Neural cell (in vitro differentiated cells): ENCODE measurements at regions not wholly inside any gene's neighbourhood (a gene's known extent, or its start where the extent isn't known, plus 50 kb on each side); places are given as distances from the start of the nearest gene placed in this dataset.

Source experiments
- H2AFZ ChIP-seq: fragments of 200-600, 300-800 bp; sonication (generic), shearing (Covaris generic); 2 replicates; pipeline ENCODE4 v1.6.0; 2014; ENCODE audit warnings: low read depth, mild to moderate bottlenecking, antibody characterized with exemption, low read length, moderate library complexity
- H3F3A ChIP-seq: fragments of 200-600 bp; shearing (Covaris generic); 2 replicates; pipeline ENCODE4 v1.6.1; 2016; ENCODE audit warnings: mild to moderate bottlenecking, moderate library complexity, mixed read lengths, antibody characterized with exemption, low read length; ENCODE audit not compliant: insufficient read depth, poor library complexity, severe bottlenecking
- H3K27ac ChIP-seq: fragments of 200-600, 300-800 bp; sonication (generic), shearing (Covaris generic); 2 replicates; pipeline ENCODE4 v1.5.1; 2014; ENCODE audit warnings: mild to moderate bottlenecking, low read length, moderate library complexity
- H3K27me3 ChIP-seq: fragments of 300-800, 200-600 bp; sonication (generic), shearing (Covaris generic); 2 replicates; pipeline ENCODE4 v1.6.0; 2014; ENCODE audit warnings: mild to moderate bottlenecking, low read depth, low read length, moderate library complexity; ENCODE audit not compliant: insufficient read depth
- H3K36me3 ChIP-seq: fragments of 300-800, 200-600 bp; sonication (generic), shearing (Covaris generic); 2 replicates; pipeline ENCODE4 v1.5.1; 2014; ENCODE audit warnings: mild to moderate bottlenecking, antibody characterized with exemption, low read length, moderate library complexity; ENCODE audit not compliant: insufficient read depth
- H3K4me2 ChIP-seq: fragments of 300-800, 200-600 bp; sonication (generic), shearing (Covaris generic); 2 replicates; pipeline ENCODE4 v1.6.0; 2014; ENCODE audit warnings: mild to moderate bottlenecking, low read length
- H3K4me3 ChIP-seq: fragments of 300-800, 200-600 bp; sonication (generic), shearing (Covaris generic); 2 replicates; pipeline ENCODE4 v1.5.1; 2014; ENCODE audit warnings: mild to moderate bottlenecking, low read length, moderate library complexity
- H3K79me2 ChIP-seq: fragments of 200-600 bp; shearing (Covaris generic); replicated peaks from 2 replicates; pipeline ENCODE4 v1.6.0; 2014; ENCODE audit warnings: mild to moderate bottlenecking, low read length, moderate library complexity; ENCODE audit not compliant: insufficient read depth
- H3K9ac ChIP-seq: fragments of 300-800, 200-600 bp; sonication (generic), shearing (Covaris generic); 2 replicates; pipeline ENCODE4 v1.6.1; 2016; ENCODE audit warnings: mild to moderate bottlenecking, low read length, mixed read lengths
- H3K9me2 ChIP-seq: fragments of 200-600 bp; shearing (Covaris generic); 2 replicates; pipeline ENCODE4 v1.6.1; 2016; ENCODE audit warnings: mild to moderate bottlenecking, low read length, mixed read lengths; ENCODE audit not compliant: insufficient read depth
- H3K9me3 ChIP-seq: fragments of 200-600, 300-800 bp; sonication (generic), shearing (Covaris generic); 2 replicates; pipeline ENCODE4 v1.6.1; 2016; ENCODE audit warnings: mild to moderate bottlenecking, mixed run types, low read length, moderate library complexity, mixed read lengths
- H4K20me1 ChIP-seq: fragments of 200-600 bp; shearing (Covaris generic); 2 replicates; pipeline ENCODE4 v1.6.1; 2016; ENCODE audit warnings: mild to moderate bottlenecking, mixed run types; ENCODE audit not compliant: insufficient read depth
- EP300 ChIP-seq: fragments of 450-650 bp; conservative IDR thresholded peaks from 2 replicates; pipeline ENCODE4 v1.6.1; 2014; ENCODE audit warnings: antibody characterized with exemption, mild to moderate bottlenecking, moderate library complexity; ENCODE audit not compliant: poor library complexity, severe bottlenecking
- EZH2 ChIP-seq: fragments of 200-600, 300-800 bp; shearing (Covaris generic), sonication (generic); IDR thresholded peaks from 2 replicates; pipeline ENCODE4 v1.6.1; 2014; ENCODE audit warnings: antibody characterized with exemption, low read length, borderline replicate concordance, mild to moderate bottlenecking; ENCODE audit not compliant: insufficient read depth, poor library complexity, severe bottlenecking
- MXI1 ChIP-seq: fragments of 450-650 bp; conservative IDR thresholded peaks from 2 replicates; pipeline ENCODE4 v1.6.1; 2014; ENCODE audit warnings: antibody characterized with exemption, mild to moderate bottlenecking; ENCODE audit not compliant: poor library complexity, severe bottlenecking
- POLR2AphosphoS5 ChIP-seq: IDR thresholded peaks from 2 replicates; pipeline ENCODE4 v1.6.1; 2012
- RAD21 ChIP-seq: fragments of 450-650 bp; conservative IDR thresholded peaks from 2 replicates; pipeline ENCODE4 v1.6.1; 2014; ENCODE audit warnings: antibody characterized with exemption, mild to moderate bottlenecking, moderate library complexity
- SMC3 ChIP-seq: fragments of 450-650 bp; conservative IDR thresholded peaks from 2 replicates; pipeline ENCODE4 v1.6.1; 2014; ENCODE audit warnings: antibody characterized with exemption, mild to moderate bottlenecking, moderate library complexity; ENCODE audit not compliant: poor library complexity
- TAF1 ChIP-seq: IDR thresholded peaks from 2 replicates; pipeline ENCODE4 v1.6.1; 2012; ENCODE audit warnings: low read depth
- TF ChIP-seq, protein P1 (sequence below): fragments of 450-650 bp; IDR thresholded peaks from 2 replicates; pipeline ENCODE4 v1.5.1; 2014; ENCODE audit warnings: antibody characterized with exemption, mild to moderate bottlenecking, moderate library complexity; ENCODE audit not compliant: poor library complexity, severe bottlenecking
- TF ChIP-seq, protein P2 (sequence below): IDR thresholded peaks from 2 replicates; pipeline ENCODE4 v1.6.1; 2012; ENCODE audit warnings: borderline replicate concordance

DNA sequence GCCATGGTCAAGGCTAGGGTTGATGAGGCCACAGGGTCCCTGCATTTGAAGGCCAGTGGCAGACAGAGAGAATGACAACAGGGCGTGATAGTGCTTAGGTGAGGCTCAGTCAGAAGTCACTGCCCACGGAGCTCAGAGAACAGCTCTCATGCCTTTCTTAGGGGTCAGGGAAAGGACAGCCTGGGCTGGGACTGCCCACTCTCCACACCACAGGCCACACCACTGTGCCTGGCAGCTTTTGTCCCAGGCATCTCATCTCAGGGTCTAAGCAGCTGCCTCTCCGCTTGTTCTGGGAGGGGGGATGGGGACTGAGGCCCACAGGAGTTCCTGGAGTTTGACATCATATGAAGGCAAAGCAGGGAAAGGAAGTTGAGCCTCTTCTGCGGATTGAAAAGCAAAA, 150.2 kb upstream of the B3GAT1 start:
- H3F3A ChIP-seq, result no peaks in the 10 kb centered on the region
- H3K27me3 ChIP-seq, result no peaks in the 10 kb centered on the region
- no peaks in the 10 kb centered on the region for H3K79me2 ChIP-seq
- no peak overlapping the region for H3K4me3 ChIP-seq
- H3K9me2 ChIP-seq, result no peaks in the 10 kb centered on the region
- no peak overlapping the region for H3K27ac ChIP-seq
- no peak overlapping the region for H3K4me2 ChIP-seq
- no peaks in the 10 kb centered on the region for H3K9me3 ChIP-seq
- H4K20me1 ChIP-seq, result no peaks in the 10 kb centered on the region
- TF ChIP-seq, protein P1, sequence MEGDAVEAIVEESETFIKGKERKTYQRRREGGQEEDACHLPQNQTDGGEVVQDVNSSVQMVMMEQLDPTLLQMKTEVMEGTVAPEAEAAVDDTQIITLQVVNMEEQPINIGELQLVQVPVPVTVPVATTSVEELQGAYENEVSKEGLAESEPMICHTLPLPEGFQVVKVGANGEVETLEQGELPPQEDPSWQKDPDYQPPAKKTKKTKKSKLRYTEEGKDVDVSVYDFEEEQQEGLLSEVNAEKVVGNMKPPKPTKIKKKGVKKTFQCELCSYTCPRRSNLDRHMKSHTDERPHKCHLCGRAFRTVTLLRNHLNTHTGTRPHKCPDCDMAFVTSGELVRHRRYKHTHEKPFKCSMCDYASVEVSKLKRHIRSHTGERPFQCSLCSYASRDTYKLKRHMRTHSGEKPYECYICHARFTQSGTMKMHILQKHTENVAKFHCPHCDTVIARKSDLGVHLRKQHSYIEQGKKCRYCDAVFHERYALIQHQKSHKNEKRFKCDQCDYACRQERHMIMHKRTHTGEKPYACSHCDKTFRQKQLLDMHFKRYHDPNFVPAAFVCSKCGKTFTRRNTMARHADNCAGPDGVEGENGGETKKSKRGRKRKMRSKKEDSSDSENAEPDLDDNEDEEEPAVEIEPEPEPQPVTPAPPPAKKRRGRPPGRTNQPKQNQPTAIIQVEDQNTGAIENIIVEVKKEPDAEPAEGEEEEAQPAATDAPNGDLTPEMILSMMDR, result no peak
- TF ChIP-seq POLR2AphosphoS5 (no peak), SMC3 (no peak)
- TF ChIP-seq, protein P2, sequence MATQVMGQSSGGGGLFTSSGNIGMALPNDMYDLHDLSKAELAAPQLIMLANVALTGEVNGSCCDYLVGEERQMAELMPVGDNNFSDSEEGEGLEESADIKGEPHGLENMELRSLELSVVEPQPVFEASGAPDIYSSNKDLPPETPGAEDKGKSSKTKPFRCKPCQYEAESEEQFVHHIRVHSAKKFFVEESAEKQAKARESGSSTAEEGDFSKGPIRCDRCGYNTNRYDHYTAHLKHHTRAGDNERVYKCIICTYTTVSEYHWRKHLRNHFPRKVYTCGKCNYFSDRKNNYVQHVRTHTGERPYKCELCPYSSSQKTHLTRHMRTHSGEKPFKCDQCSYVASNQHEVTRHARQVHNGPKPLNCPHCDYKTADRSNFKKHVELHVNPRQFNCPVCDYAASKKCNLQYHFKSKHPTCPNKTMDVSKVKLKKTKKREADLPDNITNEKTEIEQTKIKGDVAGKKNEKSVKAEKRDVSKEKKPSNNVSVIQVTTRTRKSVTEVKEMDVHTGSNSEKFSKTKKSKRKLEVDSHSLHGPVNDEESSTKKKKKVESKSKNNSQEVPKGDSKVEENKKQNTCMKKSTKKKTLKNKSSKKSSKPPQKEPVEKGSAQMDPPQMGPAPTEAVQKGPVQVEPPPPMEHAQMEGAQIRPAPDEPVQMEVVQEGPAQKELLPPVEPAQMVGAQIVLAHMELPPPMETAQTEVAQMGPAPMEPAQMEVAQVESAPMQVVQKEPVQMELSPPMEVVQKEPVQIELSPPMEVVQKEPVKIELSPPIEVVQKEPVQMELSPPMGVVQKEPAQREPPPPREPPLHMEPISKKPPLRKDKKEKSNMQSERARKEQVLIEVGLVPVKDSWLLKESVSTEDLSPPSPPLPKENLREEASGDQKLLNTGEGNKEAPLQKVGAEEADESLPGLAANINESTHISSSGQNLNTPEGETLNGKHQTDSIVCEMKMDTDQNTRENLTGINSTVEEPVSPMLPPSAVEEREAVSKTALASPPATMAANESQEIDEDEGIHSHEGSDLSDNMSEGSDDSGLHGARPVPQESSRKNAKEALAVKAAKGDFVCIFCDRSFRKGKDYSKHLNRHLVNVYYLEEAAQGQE, result no peak
- H3K36me3 ChIP-seq, result no peaks in the 10 kb centered on the region
- no peak overlapping the region for H2AFZ ChIP-seq
- H3K9ac ChIP-seq, result no peak overlapping the region

DNA sequence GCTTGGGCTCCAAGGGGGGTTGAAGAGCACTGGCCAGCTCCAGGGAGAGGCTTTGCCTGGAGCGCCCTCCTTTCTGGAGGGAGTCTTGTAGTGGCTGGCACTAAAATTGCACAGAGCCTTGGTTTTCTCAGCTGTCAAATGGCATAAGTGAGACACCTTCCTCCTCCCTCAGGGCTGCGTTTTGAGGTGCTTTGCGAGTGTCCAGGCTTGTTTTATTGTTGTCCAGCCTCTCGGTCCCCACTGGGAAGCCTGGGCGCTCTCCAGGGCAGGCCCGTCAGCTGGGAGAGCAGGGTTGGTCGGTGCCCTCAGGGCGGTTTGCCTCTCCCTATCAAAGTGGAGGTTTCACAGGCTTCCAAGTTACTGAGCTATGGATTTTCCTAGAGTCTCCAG, 149.3 kb upstream of the B3GAT1 start:
- no peak overlapping the region for H3K27ac ChIP-seq
- H3K9me3 ChIP-seq, result no peaks in the 10 kb centered on the region
- no peaks in the 10 kb centered on the region for H4K20me1 ChIP-seq
- TF ChIP-seq, protein P1, result no peak
- TF ChIP-seq SMC3 (no peak), RAD21 (no peak), EP300 (no peak), MXI1 (no peak), POLR2AphosphoS5 (no peak), TAF1 (no peak), EZH2 (no peak)
- TF ChIP-seq, protein P2, result no peak
- no peaks in the 10 kb centered on the region for H3K79me2 ChIP-seq
- H3K27me3 ChIP-seq, result no peaks in the 10 kb centered on the region
- H3F3A ChIP-seq, result no peaks in the 10 kb centered on the region
- H3K9ac ChIP-seq, result no peak overlapping the region
- no peak overlapping the region for H3K4me3 ChIP-seq
- H3K9me2 ChIP-seq, result no peaks in the 10 kb centered on the region
- no peaks in the 10 kb centered on the region for H3K36me3 ChIP-seq
- H3K4me2 ChIP-seq, result no peak overlapping the region
- H2AFZ ChIP-seq, result no peak overlapping the region
